Kidney epithelial cell (primary cell): ENCODE measurements at regions not wholly inside any gene's neighbourhood (a gene's known extent, or its start where the extent isn't known, plus 50 kb on each side); places are given as distances from the start of the nearest gene placed in this dataset.

Experiments
- DNase-seq: peaks from one replicate; pipeline ENCODE4 v3.0.0-alpha.2; 2010; ENCODE audit warnings: low read depth
- H3K27me3 ChIP-seq: 2 replicates; pipeline ENCODE4 v1.6.0; 2011; ENCODE audit warnings: low read length; ENCODE audit not compliant: control insufficient read depth, insufficient read depth
- H3K36me3 ChIP-seq: 2 replicates; pipeline ENCODE4 v1.5.1; 2011; ENCODE audit warnings: low read length; ENCODE audit not compliant: control insufficient read depth, insufficient read depth
- H3K4me3 ChIP-seq: 2 replicates; pipeline ENCODE4 v1.5.1; 2011; ENCODE audit warnings: low read depth, mild to moderate bottlenecking, control low read depth, low read length
- CTCF ChIP-seq: IDR thresholded peaks from 2 replicates; pipeline ENCODE4 v1.5.1; 2011; ENCODE audit warnings: mild to moderate bottlenecking, moderate library complexity, low read length, control low read depth, inconsistent platforms; ENCODE audit not compliant: insufficient read depth, poor library complexity, severe bottlenecking

DNA sequence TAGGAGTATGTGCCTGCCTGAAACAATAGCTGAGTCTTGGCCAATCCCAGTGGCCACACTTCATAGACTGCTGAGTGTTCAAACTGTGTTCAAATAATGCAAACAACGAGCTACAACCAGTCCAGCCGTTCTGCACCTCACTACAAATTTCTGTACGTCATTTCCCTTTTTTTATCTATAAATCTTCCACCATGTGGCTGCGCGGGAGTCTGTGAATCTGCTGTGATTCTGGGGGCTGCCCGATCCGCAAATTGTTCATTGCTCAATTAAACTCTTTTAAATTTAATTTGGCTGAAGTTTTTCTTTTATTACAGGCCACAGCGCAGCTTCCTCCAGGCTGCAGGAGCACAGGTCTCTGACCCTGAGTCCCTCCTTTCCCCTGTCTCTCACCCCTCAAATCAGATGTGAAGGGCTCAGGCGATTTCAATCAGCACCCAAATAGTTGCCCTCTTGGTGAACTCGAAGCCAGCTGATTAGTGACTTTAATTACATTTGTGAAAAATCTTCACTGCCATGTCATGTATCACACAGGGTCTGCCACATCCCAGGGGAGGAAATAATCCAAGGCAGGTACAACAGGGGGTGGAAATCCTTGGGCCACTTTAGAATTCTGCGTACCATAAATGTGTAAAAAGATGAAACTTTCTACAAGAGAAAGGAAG, 145.6 kb downstream of the NDUFA10 start:
- Histone ChIP-seq H3K4me3 (no peak overlapping the region), H3K36me3 (no peaks in the 10 kb centered on the region), H3K27me3 (no peaks in the 10 kb centered on the region)
- DNase-seq, result no peak
- no peak for TF ChIP-seq CTCF

GRCh38 chr2:239878686-239879085, 146.5 kb downstream of the NDUFA10 start:
- no peak for DNase-seq
- Histone ChIP-seq H3K36me3 (no peaks in the 10 kb centered on the region), H3K4me3 (no peak overlapping the region), H3K27me3 (no peaks in the 10 kb centered on the region)
- TF ChIP-seq CTCF, result no peak

DNA sequence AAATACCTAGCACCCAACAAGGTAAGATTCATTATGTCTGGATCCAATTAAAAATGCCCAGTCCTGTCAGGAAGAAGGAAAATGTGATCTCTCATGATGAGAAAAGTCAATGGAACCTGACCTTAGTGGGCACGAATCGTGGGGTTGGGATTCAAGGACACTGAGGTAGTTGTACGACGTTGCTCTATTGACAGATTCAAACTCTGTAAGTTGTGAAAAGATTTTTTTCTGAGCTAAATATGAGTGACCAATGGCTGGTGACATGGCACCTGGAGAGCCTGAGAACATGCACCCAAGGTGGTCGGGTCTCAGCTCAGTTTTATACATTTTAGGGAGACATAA, 148.2 kb downstream of the NDUFA10 start:
- Histone ChIP-seq H3K4me3 (no peak overlapping the region), H3K36me3 (no peaks in the 10 kb centered on the region), H3K27me3 (no peaks in the 10 kb centered on the region)
- TF ChIP-seq CTCF, result no peak
- DNase-seq, result no peak

DNA sequence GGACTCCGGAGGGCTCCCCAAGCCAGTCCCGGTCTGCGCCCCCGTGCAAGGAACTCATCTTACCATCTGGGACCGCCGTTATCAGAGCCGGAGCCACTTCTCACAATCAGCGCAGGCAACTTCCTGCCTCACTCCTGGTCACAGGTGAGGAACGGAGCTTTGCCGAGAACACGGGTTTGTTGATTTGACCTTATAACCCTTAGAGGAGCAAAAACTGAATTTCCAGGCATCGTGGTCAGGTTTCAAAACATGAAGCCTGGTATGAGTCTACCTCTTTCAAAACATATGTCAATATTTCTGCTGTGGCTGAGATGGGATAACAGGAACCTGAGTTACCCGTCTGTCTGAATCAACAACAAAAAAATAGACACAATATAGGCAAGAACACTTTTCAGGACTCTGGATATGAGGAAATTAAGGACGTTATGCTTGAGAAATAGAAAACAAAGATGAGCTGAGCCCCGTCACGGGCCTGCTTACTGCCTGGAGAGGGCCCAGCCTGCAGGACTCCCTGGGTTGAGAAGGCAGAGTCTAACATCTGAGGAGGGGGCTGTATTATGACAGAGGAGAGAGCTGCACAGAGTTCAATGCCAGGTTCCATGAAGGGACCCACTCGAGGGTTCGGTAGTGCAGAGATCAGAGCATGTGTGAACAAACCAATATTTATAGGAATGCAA, 148.7 kb downstream of the NDUFA10 start:
- no peak for DNase-seq
- Histone ChIP-seq H3K27me3 (no peaks in the 10 kb centered on the region), H3K4me3 (no peak overlapping the region), H3K36me3 (no peaks in the 10 kb centered on the region)
- no peak for TF ChIP-seq CTCF

- TF ChIP-seq CTCF, result no peak
- no peaks in the 10 kb centered on the region for H3K27me3 ChIP-seq
- no peak overlapping the region for H3K4me3 ChIP-seq
- no peak for DNase-seq
- H3K36me3 ChIP-seq, result no peaks in the 10 kb centered on the region
These were observed 150.3 kb downstream of the NDUFA10 start for GRCh38 chr2:239874636-239875356.
